NCI-H146 treated with DMSO at 0.1 percent for 48 hours (cell line): ENCODE measurements at regions not wholly inside any gene's neighbourhood (a gene's known extent, or its start where the extent isn't known, plus 50 kb on each side); places are given as distances from the start of the nearest gene placed in this dataset.
"Not testable (repeated sequence)": the region's sequence is repeated elsewhere in the genome, so short reads cannot be mapped to it uniquely, and the experiment has no call there.

Source experiments
- DNase-seq: peaks from one replicate; lab custom pipeline; 2025; ENCODE audit not compliant: unreplicated experiment; lab: John Stamatoyannopoulos, UW

DNA sequence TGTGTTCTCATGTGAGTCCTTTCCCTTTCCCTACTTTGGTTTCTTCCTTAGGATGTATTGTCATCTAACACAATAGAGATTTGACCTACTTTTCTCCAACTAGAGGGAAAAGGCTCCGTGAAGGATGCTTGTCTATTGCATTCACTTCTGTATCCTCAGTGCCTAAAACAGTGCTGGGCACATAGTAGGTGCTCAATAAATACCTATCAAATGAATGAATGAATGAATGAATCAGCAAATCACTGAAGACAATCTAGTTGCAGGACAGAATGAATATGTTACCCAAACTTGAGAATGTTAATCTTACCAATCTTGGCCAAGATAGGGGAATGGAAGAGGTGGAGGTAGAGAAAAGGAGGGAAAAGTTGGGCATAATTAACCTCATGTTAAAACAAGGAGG lies 131.2 kb upstream of the FOXN2 start:
- DNase-seq: no peak

- no peak for DNase-seq
Measured at GRCh38 chr2:48183991-48184390, 130.5 kb upstream of the FOXN2 start.

DNA sequence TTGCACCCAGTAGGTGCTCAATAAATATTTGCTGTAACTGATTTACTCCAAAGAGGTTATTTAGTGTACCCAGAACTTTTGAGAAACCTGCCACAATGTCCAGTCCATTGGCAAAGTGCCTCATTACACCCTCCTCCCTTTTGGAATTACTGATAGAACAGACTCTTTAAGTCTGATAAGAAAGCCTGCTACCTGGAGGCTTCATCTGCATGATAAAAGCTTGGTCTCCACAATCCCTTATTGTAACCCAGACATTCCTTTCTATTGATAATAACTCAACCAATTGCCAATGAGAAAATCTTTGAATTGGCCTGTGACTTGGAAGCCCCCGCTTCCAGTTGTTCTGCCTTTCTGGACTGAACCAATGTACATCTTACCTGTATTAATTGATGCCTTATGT lies 127.0 kb upstream of the FOXN2 start:
- DNase-seq: no peak

GRCh38 chr2:48189552-48190228 lies 124.8 kb upstream of the FOXN2 start:
- no peak for DNase-seq

GRCh38 chr2:48190230-48190629 lies 124.3 kb upstream of the FOXN2 start:
- no peak for DNase-seq

- DNase-seq: no peak
Measured at GRCh38 chr2:48194641-48195040, 119.8 kb upstream of the FOXN2 start.

- no peak for DNase-seq
Measured at GRCh38 chr2:48195169-48195568, 119.3 kb upstream of the FOXN2 start.

DNA sequence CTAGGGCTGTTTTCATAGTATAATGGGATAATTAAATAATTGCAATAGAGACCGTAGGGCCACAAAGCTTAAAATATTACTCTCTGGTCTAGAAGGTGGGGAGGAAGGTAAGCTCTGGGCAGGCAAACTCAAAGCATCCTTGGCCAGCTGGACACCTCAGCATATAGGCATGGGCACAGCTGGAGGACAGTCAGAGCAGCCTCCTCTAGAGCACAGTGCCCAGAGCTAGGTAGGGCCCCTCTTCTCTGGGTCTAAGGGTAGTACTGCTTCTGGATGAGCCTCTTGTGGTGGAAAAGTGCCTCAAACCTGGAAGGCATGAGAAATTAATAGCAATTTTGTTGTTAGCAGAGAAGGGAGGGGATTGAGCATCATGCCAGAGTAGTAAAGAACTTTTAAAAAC lies 116.9 kb upstream of the FOXN2 start:
- DNase-seq: peak; percentile 10

GRCh38 chr2:48198371-48198770 lies 116.1 kb upstream of the FOXN2 start:
- no peak for DNase-seq

- peak; percentile 79 for DNase-seq
Measured at GRCh38 chr2:48199070-48199469, 115.4 kb upstream of the FOXN2 start.

GRCh38 chr2:48200620-48201293 lies 113.7 kb upstream of the FOXN2 start:
- no peak for DNase-seq

DNA sequence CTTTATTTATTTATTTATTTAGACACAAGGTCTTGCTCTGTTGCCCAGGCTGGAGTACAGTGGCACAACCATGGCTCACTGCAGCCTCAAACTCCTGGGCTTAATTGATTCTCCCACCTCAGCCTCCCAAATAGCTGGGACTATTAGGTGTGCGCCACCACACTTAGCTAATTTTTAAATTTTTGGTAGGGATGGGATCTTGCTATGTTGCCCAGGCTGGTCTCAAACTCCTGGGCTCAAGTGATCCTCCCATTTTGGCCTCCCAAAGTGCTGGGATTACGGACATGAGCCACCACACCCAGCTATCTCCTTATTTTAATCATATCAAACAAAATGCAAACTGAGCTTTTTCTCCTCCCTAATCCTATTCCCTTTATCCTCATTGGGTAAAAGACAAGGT lies 113.0 kb upstream of the FOXN2 start:
- not testable (repeated sequence) for DNase-seq

DNA sequence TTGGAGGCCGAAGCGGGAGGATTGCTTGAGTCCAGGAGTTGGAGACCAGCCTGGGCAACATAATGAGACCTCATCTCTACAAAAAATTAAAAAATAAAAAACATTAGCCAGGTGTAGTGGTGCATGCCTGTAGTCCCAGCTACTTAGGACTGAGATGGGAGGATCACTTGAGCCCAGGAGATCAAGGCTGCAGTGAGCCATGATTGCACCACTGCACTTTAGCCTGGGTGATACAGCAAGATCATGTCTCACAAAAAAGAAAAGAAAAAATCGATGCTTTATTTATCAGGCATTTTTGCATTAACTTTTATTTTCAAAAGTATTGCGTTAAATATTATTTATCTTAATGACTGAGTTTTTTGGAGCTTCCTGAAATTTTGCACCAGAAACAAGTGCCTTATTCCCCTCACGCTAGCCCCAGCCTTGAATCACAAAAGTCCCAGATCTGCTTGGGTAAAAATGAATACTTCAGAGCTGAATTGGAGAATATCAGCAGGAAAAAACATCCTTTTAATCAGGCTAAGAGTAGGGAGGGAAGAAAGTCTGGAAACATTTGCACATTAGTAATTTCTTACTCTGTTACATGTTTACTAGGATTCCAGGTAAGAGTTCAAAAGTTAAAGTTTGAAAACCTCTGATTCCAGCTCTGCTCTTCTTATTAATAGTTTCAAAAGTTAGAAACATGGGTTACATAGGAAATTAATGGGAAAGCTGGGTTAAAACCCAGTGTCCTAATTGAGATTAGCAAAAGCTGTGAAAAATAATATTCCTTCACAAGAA lies 111.4 kb upstream of the FOXN2 start:
- no peak for DNase-seq

DNA sequence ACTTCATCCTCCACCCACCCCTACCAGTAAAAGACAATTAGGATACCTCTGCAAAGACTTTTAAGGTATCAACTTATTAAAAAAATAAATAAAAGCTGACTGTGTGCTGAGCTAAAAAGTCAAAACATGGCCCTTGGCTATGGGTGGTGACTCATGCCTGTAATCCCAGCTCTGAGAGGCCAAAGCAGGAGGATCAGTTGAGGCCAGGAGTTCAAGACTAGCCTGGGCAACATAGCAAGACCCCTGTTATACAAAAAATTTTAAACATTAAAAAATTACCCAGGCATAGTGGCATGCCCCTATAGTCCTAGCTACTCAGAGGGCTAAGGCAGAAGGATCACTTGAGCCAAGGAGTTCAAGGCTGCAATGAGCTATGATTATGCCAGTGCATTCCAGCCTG lies 110.8 kb upstream of the FOXN2 start:
- no peak for DNase-seq

DNA sequence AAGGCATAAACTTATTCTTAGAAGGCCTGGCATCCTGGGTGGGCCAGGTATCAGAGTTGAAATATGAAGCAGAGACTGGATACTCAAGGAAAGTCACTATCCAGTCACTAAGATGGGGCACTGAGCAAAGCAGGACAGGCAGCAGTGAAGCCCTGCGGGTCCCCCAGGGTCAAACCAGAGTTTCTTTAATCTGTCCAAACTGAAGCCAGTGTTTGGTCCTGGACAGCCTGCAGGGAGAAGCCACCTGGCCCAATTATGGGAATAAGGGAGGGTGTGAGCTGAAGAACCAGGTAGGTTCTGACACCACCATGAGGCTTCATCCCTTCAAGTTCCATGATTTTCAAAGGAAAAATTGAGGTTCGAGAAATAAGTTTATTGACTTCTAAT lies 109.7 kb upstream of the FOXN2 start:
- no peak for DNase-seq

DNA sequence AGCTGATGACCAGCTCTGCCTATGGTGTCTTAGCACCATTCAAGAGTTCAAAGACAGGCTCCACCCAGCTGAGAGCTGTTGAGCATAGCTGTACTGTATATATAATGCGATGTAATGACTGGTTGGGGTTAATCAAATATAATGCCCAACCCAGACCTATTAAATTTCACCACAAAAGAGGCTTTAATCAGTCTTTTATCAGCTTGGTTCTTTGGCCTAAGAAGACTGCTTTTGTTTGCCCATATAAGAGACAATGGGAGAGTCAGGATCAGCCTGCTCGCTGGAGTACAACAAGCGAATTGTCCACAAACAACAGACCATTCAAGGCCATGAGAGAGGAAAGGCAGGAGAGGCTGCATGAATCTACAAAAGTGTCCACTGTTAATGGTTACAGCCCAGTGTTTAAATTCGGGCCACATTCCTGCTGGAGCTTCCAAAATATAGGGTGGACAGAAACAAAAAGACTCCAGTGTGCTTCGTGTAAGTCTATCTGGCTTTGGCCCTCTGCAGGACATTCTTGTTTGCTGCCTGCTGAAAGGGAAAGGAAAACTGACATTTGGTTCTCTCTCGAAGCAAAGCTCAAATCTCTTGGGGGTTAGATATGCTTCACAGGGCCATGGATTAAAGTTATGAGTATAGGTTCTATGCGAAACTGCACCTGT lies 109.2 kb upstream of the FOXN2 start:
- DNase-seq: peak; percentile 82

DNA sequence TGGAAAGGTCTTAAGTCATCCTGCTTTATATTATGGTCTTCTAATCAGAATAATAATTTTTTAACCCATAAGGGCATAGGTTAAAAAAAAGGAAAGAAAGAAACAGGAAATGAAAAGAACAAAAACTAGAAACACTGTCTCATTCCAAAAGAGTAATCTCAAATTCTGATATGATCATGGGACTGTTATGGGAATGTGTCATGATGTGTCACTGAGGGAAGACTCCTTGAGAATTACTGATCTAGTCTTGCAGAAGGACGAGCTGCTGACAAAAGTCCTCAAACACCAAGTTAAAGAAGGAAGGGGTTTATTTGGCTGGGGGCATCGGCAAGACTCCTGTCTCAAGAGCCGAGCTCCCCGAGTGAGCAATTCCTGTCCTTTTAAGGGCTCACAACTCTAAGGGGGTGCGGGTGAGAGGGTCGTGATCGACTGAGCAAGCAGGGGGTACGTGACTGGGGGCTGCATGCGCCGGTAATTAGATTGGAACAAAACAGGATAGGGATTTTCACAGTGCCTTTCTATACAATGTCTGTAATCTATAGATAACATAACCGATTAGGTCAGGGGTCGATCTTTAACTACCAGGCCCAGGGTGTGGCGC lies 108.3 kb upstream of the FOXN2 start:
- not testable (repeated sequence) for DNase-seq

DNA sequence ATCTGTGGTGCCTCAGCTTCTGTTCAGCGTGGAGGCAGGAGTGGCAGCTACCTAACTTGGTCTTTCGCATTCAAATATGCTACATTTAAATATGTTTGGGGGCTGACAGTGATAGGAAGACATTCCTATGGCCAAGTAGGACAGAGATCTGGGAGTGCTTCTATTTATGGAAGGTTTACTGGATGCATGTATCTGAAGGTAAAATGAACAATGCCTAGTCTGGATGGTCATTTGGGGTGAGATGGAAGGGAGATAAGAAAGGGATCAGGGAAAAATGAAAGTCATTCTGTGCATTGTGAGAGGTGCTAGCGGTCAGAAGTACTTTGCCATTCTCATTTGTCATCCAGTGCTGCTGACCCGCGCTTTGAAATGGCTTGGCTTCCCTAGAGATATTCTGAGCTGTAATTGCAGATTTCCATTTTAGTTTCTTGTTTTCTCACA lies 107.3 kb upstream of the FOXN2 start:
- DNase-seq: no peak

- DNase-seq: no peak
Measured at GRCh38 chr2:48207851-48208250, 106.6 kb upstream of the FOXN2 start.

DNA sequence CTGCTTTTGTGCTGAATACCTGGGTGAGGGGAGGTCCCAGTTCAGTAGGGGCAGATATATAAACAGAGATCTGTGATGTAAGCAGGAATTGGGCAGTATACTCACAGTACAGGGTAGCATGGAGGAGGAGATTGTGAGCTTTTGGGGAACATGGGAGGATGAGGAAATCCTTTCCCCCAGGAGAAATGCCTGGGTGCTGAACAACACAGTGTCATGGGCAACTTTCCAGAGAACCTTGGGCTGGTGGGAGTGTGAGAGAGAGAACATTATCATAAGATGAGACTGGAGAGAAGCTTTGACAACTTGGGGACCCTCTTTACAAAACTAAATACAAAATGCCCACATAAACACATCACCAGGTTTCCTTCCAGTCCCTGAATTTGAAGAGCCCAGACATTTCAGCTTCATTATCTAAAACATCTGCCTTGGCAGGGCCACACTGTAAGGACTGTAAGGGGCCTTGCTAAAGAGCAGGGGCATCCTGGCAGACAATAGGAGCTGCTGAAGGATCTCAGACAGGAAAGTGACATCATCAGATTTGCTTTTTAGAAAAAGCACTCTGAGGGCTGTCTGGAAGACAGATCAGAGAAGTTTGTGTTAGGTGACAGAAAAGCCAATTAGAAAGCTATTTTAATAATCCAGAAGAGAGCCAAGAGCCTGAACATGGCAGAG lies 105.1 kb upstream of the FOXN2 start:
- no peak for DNase-seq

DNA sequence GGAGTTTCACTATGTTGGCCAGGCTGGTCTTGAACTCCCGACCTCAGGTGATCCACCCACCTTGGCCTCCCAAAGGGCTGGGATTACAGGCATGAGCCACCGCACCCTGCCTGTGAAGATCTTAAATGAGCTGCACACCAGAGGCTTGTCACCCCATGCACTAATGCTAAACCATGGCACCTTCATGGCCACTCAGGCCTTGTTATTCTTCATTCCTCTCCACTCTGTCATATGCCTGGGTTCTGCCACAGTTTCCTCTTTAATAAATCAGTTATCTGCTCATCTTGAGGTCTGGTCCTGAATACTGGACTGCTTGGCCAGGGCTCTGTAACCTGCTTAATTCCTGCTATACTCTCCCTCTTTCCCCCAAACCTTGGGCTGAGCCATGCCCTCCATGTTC lies 104.3 kb upstream of the FOXN2 start:
- no peak for DNase-seq
